H54 (cell line): ENCODE measurements at regions not wholly inside any gene's neighbourhood (a gene's known extent, or its start where the extent isn't known, plus 50 kb on each side); places are given as distances from the start of the nearest gene placed in this dataset.

Experiments
- DNase-seq: peaks from one replicate; pipeline ENCODE4 v3.0.0; 2011; ENCODE audit warnings: low spot score, mixed read lengths; ENCODE audit not compliant: insufficient read length
- FAIRE-seq: peaks from 3 replicates; lab custom pipeline; 2011; peaks lifted over from hg19 to GRCh38; lab: Jason Lieb, UNC
- POLR2A ChIP-seq: IDR thresholded peaks from 2 replicates; pipeline ENCODE4 v1.6.1; 2011; ENCODE audit warnings: low read depth, mild to moderate bottlenecking, low read length

GRCh38 chr2:147352264-147353071 lies 492.4 kb upstream of the ACVR2A start:
- FAIRE-seq (no peak), DNase-seq (no peak)
- TF ChIP-seq POLR2A = no peak

DNA sequence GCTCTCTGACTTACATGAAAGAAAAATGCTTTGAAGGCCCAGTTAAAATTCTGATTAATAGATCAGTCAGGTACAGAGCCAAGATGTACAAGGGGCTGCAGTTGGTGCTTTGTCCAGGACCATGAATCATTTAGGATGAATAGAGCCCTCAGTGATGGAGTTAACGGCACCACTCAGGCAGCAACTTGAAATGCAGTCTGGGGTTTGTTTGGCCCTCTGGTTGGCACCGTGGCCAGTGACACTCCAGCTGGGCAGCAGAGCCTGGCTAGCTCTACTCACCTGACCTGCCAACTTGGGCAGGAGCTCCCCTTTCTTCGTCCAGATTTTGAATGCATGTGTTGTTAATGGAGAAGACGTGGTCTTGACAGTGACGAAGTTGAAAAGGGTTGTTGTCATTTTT lies 493.0 kb upstream of the ACVR2A start:
- no peak for FAIRE-seq
- no peak for DNase-seq
- no peak for TF ChIP-seq POLR2A

DNA sequence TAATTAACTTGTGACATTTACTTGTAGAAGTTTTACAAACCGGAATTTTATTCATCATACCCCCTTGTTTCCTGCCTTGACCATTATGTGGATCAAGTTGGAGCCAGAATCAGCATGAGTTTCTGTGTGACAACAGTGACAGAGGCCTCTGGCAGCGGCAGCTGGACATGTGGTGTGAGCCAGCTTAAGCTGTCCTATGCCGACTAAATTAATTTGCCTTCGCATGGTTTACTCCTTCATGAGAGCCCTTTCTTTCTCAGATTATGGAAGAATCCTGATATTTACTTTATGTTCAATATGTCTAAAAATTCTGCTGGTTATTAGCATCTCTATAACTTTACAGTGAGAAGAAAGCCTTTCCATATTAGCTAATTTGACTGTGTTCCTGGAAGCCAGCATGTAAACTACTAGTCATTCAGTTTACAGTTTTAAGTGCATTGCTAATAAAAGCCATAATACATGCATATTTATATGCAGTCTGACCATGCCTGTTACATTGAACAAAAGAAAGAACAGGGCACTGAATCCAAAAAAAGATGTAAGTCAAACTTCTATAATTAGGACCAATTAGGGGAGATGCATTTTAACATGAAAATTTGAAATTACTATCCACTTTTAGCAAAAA lies 495.8 kb upstream of the ACVR2A start:
- FAIRE-seq = no peak
- TF ChIP-seq POLR2A = no peak
- DNase-seq = no peak

DNA sequence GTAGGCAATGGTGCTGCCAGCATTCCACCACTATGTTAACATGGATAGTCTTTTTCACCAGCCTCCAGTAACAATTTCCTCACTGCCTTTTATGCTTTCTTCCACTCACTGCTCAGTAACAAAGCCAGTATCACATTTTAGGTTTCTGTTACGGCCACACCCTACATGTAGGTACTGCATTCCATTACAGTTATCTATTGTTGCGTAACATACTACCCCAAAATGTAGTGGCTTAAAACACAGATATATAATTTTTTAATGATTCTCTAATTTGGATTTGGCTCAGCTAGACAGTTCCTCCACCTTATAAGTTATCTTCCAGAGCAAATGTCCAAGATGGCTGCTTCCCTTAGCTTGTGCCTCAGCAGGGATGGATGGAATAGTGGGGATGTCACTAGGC lies 498.7 kb upstream of the ACVR2A start:
- DNase-seq = no peak
- TF ChIP-seq POLR2A = no peak
- no peak for FAIRE-seq

- FAIRE-seq = no peak
Measured at GRCh38 chr2:147345246-147345645, 499.6 kb upstream of the ACVR2A start.

GRCh38 chr2:147342329-147342728 lies 502.5 kb upstream of the ACVR2A start:
- DNase-seq = no peak
- FAIRE-seq = no peak
- no peak for TF ChIP-seq POLR2A

More at GRCh38 chr2:147345246-147345645, 499.6 kb upstream of the ACVR2A start:
- no peak for DNase-seq
- no peak for TF ChIP-seq POLR2A

- no peak for TF ChIP-seq POLR2A
- FAIRE-seq (no peak), DNase-seq (peak; percentile 5)
Measured at GRCh38 chr2:147331790-147332419, 512.9 kb upstream of the ACVR2A start.

DNA sequence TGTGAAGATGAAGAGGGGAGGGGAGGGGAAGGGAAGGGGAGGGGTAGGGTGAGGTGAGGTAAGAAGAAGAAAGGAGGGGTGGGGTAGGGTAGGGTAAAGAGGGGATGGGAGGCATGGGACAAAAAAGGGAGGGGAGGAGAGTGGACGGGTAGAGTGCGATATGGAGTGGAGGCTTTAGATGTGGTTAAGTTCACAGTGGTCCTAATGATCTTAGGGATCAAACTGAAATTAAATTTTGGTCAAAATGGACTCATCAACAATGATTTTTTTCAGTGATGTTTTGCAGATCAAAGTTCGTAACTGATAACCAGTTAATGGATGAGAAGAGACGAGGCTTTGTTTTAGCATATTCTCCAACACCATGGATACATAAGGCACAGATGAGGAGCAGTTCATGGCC lies 513.9 kb upstream of the ACVR2A start:
- FAIRE-seq = no peak
- DNase-seq = no peak
- TF ChIP-seq POLR2A = no peak

- TF ChIP-seq POLR2A = no peak
- DNase-seq (no peak), FAIRE-seq (no peak)
Measured at GRCh38 chr2:147327613-147328012, 517.2 kb upstream of the ACVR2A start.

GRCh38 chr2:147325990-147326389 lies 518.8 kb upstream of the ACVR2A start:
- FAIRE-seq (no peak), DNase-seq (no peak)
- TF ChIP-seq POLR2A = no peak

GRCh38 chr2:147320146-147320545 lies 524.7 kb upstream of the ACVR2A start:
- DNase-seq (no peak), FAIRE-seq (no peak)
- no peak for TF ChIP-seq POLR2A

DNA sequence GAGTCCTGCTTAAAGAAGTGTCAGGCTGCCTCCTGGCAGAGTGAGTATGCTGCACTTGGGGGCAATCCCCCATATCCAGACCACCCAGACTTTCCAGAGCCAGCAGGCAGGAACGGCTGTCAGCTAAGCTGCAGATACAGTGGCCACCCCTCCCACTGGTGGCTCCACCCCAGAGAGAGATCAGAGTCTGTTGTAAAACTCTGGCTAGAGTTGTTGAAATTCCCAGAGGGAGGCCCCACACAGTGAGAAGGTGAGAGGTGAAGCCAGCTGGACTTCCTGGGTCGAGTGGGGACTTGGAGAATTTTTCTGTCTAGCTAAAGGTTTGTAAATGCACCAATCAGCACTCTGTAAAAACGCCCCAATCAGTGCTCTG lies 533.8 kb upstream of the ACVR2A start:
- FAIRE-seq (no peak), DNase-seq (no peak)
- TF ChIP-seq POLR2A = no peak

- FAIRE-seq (no peak), DNase-seq (no peak)
- TF ChIP-seq POLR2A = no peak
Measured at GRCh38 chr2:147310335-147311057, 534.3 kb upstream of the ACVR2A start.

- FAIRE-seq (no peak), DNase-seq (no peak)
- TF ChIP-seq POLR2A = no peak
Measured at GRCh38 chr2:147297820-147298219, 547.0 kb upstream of the ACVR2A start.
